Breast epithelium (tissue), 3 donors: ENCODE measurements at regions not wholly inside any gene's neighbourhood (a gene's known extent, or its start where the extent isn't known, plus 50 kb on each side); places are given as distances from the start of the nearest gene placed in this dataset.

ENCODE experiments used
- CTCF ChIP-seq, 3 donors: fragments of 450-650 bp; IDR thresholded peaks; one replicate each; pipeline ENCODE4 v1.5.1; 2016 to 2017; ENCODE audit warnings: antibody characterized with exemption in 3 of 3, mild to moderate bottlenecking in 3 of 3, moderate library complexity in 3 of 3
- POLR2A ChIP-seq: fragments of 450-650 bp; IDR thresholded peaks from one replicate; pipeline ENCODE4 v1.6.1; 2016; ENCODE audit warnings: antibody characterized with exemption, mild to moderate bottlenecking, moderate library complexity
- POLR2AphosphoS5 ChIP-seq, 3 donors: sonication (generic); formaldehyde crosslinking; IDR thresholded peaks; one replicate each; pipeline ENCODE4 v1.6.1; 2017; ENCODE audit warnings: antibody characterized with exemption in 3 of 3

GRCh38 chr18:47746615-47747014, 183.8 kb downstream of the SMAD2 start:
- no peak for TF ChIP-seq CTCF (IDR thresholded peaks at IDR 0.05)
- no peak for TF ChIP-seq POLR2AphosphoS5 (IDR thresholded peaks at IDR 0.05)
- no peak for TF ChIP-seq POLR2A
